Brain pericyte (primary cell): ENCODE measurements at regions not wholly inside any gene's neighbourhood (a gene's known extent, or its start where the extent isn't known, plus 50 kb on each side); places are given as distances from the start of the nearest gene placed in this dataset.
"Not testable (repeated sequence)": the region's sequence is repeated elsewhere in the genome, so short reads cannot be mapped to it uniquely, and the experiment has no call there.

Source experiments
- DNase-seq: peaks from one replicate; pipeline ENCODE4 v3.0.0-alpha.2; 2012; ENCODE audit warnings: low read depth, low spot score

GRCh38 chr22:49460592-49461281 lies 366.9 kb downstream of the BRD1 start:
- no peak for DNase-seq

- no peak for DNase-seq
These were observed 367.6 kb downstream of the BRD1 start for GRCh38 chr22:49460091-49460490.

- no peak for DNase-seq
These were observed 369.0 kb downstream of the BRD1 start for GRCh38 chr22:49458708-49459099.

GRCh38 chr22:49457946-49458707 lies 369.5 kb downstream of the BRD1 start:
- DNase-seq, result no peak

- DNase-seq, result no peak
These were observed 370.5 kb downstream of the BRD1 start for GRCh38 chr22:49457146-49457545.

- DNase-seq, result no peak
These were observed 372.1 kb downstream of the BRD1 start for GRCh38 chr22:49455595-49455994.

- no peak for DNase-seq
These were observed 372.9 kb downstream of the BRD1 start for GRCh38 chr22:49454726-49455125.

- no peak for DNase-seq
These were observed 373.9 kb downstream of the BRD1 start for GRCh38 chr22:49453771-49454170.

GRCh38 chr22:49453019-49453418 lies 374.7 kb downstream of the BRD1 start:
- DNase-seq, result not testable (repeated sequence)

- no peak for DNase-seq
These were observed 375.2 kb downstream of the BRD1 start for GRCh38 chr22:49452362-49452946.

- no peak for DNase-seq
These were observed 376.4 kb downstream of the BRD1 start for GRCh38 chr22:49451070-49451840.

- DNase-seq, result no peak
These were observed 377.2 kb downstream of the BRD1 start for GRCh38 chr22:49450498-49450897.

GRCh38 chr22:49449811-49450446 lies 377.7 kb downstream of the BRD1 start:
- no peak for DNase-seq

GRCh38 chr22:49449377-49449776 lies 378.3 kb downstream of the BRD1 start:
- DNase-seq, result no peak

GRCh38 chr22:49448526-49448925 lies 379.1 kb downstream of the BRD1 start:
- DNase-seq, result no peak

GRCh38 chr22:49447837-49448236 lies 379.8 kb downstream of the BRD1 start:
- no peak for DNase-seq

- no peak for DNase-seq
These were observed 380.6 kb downstream of the BRD1 start for GRCh38 chr22:49446759-49447710.

- DNase-seq, result no peak
These were observed 381.4 kb downstream of the BRD1 start for GRCh38 chr22:49446145-49446758.

- no peak for DNase-seq
These were observed 382.9 kb downstream of the BRD1 start for GRCh38 chr22:49444781-49445180.

- no peak for DNase-seq
These were observed 386.7 kb downstream of the BRD1 start for GRCh38 chr22:49440931-49441330.
